NCI-H510A treated with DMSO at 0.1 percent for 48 hours (cell line): ENCODE measurements at regions not wholly inside any gene's neighbourhood (a gene's known extent, or its start where the extent isn't known, plus 50 kb on each side); places are given as distances from the start of the nearest gene placed in this dataset.
"Not testable (repeated sequence)": the region's sequence is repeated elsewhere in the genome, so short reads cannot be mapped to it uniquely, and the experiment has no call there.

Experiments
- DNase-seq: peaks from one replicate; lab custom pipeline; 2025; lab: John Stamatoyannopoulos, UW

DNA sequence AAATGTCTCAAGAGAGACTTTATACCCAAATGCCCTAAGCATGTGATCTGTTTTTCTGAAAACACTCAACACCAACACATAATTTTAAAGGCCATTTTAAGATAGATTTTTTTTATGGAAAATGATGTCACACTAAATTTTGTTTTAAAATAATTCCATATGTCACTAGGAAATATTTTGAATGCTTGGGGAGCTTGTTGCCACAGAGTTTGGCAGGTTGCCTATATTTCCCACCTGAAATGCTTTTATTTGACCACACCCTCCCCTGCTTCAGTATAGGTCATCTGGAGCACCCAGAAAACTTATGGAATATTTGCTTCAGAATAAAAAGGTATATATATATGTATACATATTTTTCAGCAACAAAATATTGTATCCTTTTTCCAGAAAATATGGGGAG, 180.0 kb upstream of the ANK3 start:
- no peak for DNase-seq

DNA sequence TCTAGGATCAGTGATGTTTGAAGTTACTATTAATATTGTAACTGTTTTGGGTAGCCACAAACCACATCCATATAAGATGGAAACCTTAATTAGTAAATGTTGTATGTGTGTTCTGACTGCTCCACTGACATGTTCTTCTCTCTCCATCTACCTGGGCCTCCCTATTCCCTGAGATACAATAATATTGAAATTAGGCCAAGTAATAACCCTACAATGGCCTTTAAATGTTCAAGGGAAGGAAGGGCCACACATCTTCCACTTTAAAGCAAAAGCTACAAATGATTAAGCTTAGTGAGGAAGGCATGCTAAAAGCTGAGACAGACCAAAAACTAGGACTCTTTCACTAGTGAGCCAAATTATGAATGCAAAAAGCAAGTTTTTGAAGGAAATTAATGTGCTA, 176.4 kb upstream of the ANK3 start:
- no peak for DNase-seq

DNA sequence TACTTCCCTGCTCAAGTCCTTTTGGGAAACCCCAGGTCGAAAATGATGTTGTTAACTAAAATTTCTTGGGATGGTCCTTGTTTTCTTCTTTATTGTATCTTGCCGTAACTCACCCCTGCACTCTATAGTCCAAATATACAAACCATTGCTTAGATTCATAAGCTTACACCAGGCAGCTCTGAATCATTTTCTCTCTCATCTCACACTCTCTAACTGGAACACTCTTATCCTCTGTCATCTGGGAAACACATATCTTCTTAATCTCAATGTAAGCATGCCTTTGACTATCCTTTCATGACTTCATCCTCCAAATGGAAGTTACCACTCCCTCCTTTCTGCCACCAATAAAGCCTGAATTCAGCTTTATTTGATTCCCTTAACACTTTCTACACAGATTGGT, 175.8 kb upstream of the ANK3 start:
- no peak for DNase-seq

DNA sequence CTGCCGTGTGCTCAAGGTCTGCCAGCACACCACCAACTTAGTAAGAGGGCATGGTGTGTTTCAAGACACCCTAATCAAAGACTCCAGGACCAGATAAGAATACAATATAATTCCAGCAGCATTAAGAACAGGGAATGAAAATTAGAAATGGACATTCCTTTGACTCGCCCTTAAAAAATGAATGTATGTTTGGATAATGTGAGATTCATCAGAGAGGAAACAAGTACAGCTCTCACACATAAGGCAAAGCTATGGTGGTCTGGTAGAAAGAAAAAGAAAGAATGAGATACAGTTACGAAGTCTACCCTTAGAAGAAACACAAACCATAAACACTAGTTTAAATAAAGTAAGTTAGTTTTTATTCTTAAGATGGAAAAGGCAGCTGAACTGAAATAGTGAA, 174.8 kb upstream of the ANK3 start:
- DNase-seq: no peak

DNA sequence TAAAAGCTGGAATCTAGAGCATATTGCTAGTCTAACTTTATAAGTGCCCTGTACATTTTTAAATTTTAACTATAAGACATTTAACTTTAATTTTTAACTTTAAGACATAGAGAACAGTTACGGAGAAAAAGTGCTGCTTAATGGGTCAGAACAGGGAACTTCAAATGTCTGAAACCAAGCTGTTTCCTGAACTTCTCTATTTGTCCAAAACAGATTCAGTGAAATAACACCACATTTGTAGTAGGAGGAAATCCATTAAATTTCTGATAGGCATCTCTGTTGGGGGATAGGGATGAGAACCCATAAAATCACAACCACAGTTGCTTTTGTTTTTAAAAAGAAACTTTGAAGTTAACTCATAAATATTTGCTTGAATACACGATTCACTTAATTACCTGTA, 170.8 kb upstream of the ANK3 start:
- no peak for DNase-seq

DNA sequence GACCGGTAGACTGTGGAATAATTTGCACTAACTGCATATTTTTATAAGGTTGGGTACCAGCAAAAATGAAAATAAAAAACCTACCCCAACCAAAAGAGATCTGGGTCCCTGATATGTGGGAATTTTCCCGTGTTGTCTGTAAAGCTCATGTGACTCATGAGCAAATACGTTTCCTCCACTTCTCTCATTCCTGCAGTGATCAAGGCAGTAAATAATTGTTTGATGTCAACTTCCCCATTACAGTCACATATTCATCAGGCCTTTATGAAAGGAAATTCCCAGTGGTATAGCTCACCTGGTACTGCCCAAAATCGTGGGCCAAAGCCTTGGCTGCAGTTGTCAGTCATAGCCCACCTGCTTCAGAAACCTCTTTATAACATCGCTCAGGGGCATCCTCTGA, 166.0 kb upstream of the ANK3 start:
- DNase-seq: no peak

DNA sequence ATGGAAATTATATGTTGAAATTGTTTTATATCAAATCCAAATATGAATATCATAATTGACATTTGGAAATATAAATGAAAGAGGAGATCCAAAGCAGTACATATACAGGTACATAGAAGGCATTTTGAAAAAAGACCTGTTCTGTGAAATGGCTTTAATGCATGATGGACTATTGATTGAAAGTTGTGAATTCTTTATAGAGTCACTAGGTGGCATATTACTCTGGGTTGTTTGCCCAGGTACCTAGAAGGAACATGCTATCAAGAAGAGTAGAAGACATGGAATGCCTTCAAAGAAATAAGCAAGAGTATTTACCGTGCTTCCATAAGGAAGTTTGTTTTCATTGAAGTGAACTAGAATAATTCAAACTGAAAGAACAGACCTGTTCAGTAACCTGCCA, 160.0 kb upstream of the ANK3 start:
- DNase-seq: no peak

DNA sequence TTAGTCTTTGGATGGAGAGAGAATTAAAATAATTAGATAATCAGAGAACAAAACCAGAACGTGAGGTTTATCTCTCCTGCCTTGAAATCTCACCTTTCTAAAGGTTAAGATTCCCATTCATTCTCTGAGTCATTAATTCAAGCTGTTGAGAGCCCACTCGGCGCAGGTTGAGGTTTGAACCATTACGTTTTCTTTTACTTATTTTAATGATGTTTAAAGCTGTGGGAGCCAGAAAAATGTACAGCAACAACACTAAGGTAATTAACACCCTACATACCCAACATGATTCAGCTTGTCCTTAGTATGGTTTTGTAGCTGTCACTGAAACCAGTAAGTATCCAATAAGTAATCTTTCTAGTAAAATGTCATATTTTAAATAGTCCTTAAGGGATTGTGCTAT, 153.0 kb upstream of the ANK3 start:
- no peak for DNase-seq

DNA sequence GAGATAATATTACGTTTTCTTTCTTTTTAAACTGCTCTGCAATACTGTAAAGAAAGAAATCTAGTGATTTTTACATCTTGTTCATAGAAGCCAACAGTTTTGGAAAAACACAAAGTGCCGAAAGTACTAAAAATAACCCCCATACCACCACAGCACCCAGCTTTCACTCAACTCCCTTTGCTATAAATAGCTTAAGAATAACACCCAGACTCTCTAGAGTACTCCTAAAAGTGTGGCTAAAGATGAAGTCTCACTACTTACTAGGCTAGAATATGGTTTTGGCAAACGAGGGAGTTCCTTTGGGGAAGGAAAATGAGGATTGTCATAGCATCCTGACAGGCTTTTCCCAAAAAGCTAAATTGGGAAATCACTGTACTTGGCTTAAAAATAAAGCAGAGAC, 151.8 kb upstream of the ANK3 start:
- DNase-seq: no peak

DNA sequence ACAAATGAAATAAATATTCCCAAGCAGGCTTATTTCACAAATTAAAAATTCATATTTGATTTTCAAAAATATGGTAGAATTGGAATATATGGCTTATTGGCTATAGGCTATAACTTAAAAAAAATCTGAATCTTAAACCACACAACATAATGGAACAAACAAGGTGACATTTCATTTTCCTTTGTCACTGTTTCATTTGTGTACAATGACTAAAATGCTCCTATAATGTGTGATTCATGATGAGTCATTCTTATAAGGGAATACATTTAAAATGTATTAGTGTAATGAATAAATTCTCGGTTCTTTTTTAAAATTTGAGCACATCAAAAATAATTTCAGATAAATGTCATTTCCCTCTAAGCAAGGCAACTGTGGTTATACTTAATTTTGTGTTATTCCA, 148.0 kb upstream of the ANK3 start:
- no peak for DNase-seq

DNA sequence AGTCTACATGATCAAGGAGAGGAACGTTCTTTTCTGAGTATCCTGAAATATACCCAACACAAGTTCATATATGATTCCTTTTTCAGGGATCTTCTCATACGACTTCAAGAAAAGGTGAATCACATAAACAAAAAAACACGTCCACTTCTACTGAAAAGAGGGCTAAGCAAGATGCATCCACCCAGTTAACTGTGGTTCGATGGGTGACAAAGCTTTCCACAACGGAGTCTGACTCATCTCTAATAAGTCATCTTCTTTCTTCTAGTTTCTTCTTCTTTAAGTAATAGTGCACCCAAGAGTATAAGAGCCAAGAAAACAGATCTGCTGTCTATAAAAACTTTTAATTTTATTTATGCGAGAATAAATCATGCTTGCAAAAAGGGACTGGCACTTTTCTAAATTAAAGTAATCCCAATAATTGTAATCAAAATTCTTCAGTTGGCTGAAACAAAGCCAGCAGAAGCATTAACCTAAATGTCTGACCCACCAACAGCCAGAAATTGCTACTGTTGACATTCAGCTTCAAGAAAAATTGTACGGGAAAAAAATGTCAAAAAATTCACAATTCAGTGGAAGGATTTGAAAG, 146.9 kb upstream of the ANK3 start:
- no peak for DNase-seq

DNA sequence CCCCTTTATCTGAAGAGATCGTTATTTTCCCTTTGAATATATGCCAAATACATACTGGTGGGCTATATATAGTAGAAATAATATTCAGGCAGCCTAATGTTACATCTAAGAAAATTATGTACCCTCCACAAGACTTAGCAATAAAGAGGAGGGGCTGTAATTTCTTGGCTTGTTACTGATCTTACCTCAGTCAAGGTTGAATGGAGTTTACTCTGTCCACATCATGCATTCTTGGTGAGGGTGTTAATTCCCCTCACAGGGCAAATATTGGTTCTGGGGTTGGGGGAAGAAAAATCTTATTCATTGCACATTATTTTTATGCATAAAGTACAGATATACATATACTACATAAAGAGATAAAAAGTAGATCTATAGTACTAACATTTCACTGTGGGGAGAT, 145.8 kb upstream of the ANK3 start:
- DNase-seq: no peak

DNA sequence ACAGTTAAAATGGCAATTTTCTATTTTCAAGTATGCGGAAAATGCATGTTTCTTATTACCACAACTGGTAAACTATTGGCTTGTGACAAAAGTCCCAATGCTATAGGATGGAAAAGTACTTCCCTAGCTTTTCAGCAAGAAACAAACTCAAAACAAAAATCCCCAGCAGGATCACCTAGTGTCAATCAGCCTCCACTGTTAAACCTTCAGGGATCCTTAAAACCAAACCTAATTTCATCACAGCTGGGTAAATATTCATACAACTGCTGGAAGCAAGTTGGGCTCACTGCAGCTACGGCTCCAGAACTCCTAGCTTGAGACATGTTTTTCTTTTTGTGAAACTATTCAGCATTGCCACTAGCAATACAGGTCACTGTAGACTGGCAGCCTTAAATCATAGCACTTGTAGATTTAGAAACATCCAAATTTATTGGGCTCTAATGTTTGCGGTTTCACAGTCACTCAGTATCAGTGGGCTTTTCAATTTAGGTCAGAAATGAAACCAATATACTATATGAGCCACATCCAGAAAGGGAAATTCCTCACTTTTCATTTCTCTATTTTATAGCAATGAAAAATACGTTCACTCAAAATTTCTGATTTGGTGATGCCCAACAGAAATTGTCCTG, 145.2 kb upstream of the ANK3 start:
- no peak for DNase-seq

DNA sequence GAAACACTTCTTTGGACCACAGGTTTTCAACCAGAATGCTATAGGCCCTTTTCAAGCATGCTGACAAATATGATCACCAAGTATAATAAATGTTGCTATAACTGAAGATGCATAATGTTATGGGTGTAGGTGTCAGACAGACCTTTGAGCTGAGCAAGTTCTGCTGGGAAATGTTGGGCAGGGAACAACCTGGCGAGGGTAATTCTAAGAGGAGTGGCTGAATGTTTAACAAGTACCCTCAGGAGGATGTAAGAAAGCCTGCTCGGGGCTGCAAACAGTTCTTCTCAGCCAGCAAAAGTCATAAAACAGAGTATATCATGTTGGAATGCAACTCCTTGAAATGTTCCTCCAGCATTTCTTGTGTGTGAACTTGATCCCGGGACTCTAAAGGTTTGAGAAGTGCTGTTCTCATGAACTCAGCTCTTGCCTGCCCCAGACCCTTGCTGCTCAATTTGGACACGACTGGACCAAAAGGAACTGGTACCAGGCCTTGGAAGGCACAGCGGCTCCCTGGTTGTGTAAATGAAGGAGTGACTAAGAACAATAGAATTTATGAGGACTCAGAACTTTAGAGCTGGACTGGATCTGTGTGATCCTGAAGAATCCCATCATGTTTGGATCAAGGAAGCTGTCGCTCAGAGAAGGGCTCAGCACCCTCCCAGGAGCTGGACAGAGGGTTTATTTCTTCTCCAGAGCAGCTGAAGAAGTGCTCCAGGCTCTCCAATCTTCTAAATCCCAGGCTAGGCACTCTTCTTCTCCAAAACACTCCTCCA, 143.2 kb upstream of the ANK3 start:
- DNase-seq: no peak

DNA sequence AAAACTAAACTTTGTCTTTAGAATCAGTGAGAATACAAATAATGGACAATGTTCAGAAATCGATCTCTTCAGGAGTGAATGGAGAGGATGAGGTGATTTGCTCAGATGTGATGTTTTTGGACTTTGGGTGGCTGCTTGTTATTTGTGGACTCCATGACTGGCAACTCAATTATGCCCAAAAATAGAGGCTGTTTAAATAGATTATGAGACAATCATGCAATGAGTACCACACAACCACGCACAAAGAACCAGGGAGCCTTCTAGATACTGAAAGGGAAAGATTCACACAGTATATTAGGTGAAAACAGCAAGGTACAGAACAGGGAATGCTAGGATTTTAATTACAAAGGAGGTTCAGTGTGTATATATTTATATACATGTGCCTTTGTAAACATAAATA, 141.3 kb upstream of the ANK3 start:
- DNase-seq: no peak

DNA sequence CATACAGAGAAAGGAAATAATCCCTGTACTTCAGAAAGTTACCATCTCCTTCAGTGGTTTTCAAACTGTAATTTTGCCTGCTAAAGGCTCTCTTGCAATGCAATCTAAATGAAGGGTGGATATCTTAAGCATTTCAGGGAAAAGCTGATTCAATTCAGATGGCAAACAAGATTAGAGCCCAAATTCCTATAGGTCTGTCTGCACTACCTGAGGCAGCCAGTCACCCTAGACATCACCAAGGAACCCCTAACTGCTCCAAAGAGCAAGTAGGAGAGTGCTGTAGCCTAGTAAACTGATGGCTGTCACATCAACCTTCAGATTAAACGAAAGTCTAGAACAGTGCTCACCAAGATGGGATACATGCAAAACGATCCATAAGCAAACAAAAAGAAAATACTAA, 138.0 kb upstream of the ANK3 start:
- no peak for DNase-seq

DNA sequence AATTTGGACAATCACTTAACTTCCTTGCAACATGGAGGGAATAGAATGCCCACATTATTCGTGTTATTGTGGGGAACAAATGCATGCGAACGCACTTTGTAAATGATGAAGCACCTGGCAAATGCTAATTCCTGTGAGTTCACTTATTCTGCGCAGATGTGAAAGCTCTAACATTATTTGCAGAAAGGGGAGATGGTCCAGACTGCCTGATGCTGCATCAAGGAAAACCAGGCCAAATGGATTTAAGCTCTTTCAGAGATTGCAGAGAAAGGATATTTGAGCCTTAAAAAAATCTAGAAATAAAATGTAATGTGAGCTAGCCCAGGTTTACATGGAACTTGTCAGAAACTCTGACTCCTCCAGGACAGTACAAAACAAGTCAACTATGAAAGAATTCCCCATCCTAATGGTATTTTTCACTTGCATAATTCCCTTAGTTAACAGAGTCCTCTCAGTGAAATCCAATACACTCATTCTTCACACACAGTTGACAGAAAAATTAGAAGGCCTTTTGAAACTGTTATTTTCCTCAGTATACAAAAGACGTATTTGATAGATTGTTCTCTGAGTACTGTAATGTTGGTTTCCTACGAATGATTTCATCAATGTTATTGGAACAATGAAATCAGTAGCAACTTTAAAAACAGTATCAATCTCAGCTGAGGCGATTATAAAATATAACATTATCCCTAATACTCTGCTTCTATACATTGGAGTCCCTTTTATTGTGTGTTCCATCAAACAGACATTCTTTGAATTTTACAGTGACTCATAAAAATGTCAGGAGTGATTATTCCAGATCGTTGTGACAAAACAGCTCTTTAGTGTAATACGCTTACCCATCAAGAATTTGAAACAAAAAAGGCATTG, 136.3 kb upstream of the ANK3 start:
- no peak for DNase-seq

DNA sequence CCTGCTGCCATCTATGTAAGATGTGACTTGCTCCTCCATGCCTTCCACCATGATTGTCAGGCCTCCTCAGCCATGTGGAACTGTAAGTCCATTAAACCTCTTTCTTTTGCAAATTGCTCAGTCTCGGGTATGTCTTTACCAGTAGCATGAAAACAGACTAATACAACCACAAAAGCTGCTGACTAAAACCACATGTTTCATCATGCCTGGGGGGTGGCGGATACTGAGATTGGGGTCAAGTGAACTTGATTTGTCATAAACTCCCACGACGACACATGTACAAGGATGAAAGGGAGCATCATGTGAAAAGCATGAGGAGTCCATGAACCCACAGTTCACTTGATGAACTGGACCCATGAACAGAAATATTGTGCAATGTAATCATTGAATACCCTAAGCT, 134.9 kb upstream of the ANK3 start:
- no peak for DNase-seq

DNA sequence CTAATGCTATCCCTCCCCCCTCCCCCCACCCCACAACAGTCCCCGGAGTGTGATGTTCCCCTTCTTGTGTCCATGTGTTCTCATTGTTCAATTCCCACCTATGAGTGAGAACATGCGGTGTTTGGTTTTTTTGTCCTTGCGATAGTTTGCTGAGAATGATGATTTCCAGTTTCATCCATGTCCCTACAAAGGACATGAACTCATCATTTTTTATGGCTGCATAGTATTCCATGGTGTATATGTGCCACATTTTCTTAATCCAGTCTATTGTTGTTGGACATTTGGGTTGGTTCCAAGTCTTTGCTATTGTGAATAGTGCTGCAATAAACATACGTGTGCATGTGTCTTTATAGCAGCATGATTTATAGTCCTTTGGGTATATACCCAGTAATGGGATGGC, 133.7 kb upstream of the ANK3 start:
- DNase-seq: not testable (repeated sequence)

DNA sequence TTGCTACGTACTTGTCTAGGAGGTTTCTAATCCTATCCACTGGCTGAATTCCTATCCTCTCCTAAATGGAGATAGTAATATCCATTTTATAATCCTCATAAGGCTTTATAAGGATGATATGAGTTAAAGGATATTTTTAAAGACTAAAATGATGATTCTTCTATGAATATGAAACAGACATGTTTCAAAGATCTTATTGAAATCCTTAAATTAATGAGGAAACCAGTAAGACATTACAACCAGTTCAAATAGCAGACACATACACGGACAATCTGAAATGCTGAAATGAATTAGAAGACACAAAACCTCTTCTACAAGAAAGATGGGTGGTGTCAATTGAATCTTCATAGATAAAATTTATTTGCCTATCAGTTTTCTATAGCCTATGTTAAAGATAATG, 132.9 kb upstream of the ANK3 start:
- no peak for DNase-seq

DNA sequence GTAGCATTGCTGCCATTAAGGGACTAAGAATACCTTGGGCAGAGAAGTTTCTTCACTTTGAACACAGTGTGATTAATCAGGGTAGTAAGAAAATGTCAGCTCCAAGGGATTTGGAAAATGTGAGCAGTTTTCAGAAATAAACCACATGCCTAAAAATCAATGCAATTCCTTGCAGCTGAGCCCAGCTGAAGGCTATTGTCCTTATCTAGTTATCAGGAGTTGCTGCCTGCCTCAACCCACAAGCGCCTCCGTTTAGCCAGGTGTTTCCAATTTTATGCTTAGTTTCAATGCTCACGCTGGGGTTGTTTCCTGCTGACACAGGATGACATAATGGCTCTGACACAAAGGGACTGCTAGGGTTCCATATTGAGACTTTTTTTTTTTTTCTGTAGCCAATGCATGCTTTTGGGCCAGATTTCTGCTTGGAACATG, 132.3 kb upstream of the ANK3 start:
- no peak for DNase-seq

DNA sequence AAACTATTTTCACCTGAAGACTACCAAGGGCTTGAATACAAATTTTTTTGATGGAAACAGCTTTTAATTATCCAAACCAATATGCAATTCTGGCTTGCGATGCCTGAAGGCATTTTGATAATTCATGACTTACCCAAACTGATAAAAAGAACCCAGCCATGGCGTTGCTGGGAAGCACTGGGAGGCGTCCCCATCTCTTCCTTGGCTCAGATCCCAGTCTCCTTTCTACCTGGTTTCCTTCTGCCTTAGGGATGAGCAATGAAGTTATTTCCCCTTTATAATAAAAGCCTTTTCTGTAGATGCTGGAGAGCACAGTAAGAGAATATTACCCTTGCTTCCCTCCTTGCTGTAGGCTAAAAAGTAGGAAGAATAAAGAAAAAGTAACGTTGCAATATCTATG, 129.1 kb upstream of the ANK3 start:
- no peak for DNase-seq

DNA sequence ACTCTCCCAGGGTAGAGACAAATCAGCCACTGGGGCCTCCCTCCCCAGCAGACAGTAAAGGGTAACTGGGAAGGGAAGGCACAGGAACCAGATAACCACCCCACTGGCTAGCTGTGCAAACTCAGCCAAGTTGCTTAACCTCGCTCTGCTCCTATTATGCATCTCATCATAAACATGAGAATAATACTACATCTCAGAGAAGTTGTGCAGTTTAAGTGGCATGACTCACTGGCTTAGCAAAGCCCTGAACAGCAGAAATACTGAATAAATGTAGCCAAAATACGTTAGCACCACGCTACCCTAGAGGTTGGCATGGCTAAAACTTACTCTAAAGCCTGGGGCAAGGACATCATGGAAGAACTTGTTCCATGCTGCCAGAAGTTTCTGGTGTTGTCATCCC, 128.1 kb upstream of the ANK3 start:
- no peak for DNase-seq
